Renal cortical epithelial cell (primary cell): ENCODE measurements at regions not wholly inside any gene's neighbourhood (a gene's known extent, or its start where the extent isn't known, plus 50 kb on each side); places are given as distances from the start of the nearest gene placed in this dataset.

Experiments used
- DNase-seq: peaks from one replicate; pipeline ENCODE4 v3.0.0-alpha.2; 2011; ENCODE audit warnings: low read depth

DNA sequence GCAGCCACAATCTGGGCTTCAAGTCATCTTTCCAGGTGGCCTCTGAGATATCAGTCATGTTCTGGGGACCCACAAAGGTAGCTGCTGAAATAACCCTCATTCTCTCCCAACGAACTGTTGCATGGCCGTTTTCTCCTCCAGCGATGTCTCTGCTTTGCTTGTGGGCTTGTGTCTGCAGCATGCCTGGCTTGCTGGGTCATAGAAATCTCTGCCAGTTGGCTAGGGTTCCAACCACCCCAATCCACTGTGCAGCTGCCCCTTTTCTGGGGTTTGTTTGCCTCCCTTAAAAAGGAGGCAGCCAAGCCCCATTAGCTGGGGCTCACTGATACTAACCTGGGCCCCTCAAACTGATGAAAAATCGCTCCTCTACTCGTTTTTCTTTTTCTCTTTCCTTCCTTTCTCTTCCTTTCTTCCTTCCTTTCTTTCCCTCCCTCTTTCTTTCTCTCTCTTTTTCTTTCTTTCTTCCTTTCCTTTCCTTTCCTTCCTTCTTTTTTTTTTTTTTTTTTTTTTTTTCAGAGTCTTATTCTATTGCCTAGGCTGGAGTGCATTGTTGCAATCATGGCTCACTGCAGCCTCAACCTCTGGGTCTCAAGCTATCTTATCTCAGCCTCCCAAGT is 680.0 kb downstream of the EPHA4 start:
- no peak for DNase-seq

DNA sequence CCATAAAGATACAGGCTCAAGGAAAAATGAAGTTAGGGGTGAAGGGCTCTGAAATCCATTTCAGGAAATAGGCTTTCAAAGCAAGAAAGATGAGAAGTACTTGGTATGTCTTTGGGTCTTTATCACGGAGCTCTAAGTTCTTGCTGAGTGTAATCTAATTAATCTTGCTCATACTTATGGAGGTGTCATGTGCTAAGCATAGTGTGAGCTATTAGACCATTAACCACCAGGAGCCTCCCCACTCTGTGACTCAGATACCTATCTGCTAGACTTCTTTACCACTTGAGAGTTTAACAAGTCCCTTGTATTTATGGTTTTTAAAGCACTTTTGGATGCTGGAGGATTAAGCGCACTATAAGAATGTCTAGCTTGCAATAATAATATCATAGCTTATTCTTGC is 678.7 kb downstream of the EPHA4 start:
- peak; percentile 39 for DNase-seq

DNA sequence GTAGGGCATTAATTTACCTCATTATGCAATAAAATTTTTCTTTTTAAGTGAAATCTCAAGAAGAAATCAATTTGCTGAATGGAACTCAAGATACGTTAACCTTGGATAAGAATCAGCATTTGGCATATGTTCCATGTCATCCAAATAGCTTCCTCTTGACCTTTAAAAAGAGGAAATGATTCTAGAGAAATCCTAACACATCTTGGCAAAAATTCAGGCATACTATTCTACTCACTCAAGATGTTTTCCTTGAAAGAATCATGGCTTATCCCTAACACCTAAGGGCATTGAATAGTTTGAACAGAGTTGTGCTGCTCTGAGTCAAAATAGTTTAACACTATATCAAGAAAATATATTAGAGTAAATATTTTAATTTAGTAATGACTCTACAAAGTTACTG is 678.0 kb downstream of the EPHA4 start:
- no peak for DNase-seq

DNA sequence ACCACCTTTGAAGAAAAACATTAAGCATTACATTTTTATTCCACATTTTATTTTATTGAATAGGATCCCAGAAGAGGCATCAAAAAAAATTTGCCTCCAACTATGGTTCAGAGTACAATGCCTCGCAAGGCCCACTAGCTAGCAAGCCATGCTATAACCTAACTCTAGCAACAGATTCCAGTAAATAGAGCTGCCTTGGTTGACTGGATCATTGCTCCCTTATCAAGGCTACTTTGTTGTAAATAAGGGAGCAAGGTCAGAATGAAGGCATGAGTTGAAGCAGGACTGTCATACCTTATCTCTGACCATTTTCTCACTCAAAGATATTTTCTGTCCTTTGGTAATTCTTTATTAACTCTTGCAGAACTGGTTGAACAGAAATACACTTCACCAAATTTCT is 672.6 kb downstream of the EPHA4 start:
- no peak for DNase-seq

DNA sequence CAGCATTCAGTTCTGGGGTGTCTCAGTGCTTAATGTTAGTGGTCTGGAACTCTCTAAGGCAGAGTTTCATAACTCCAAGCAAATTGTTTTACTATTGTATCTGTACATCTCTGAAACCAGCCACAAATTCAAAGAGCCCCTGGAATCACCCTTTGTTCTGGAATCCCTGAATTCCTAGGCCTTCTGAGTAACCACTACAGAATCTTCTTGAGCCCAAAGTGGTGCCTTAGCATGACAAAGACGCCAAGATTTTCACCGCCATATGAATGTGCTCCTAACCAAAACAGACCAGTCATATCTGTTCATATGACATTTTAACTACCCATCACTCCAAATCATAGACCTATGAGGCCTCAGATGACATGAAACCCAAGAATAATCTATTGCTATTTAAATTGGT is 668.1 kb downstream of the EPHA4 start:
- DNase-seq: no peak

DNA sequence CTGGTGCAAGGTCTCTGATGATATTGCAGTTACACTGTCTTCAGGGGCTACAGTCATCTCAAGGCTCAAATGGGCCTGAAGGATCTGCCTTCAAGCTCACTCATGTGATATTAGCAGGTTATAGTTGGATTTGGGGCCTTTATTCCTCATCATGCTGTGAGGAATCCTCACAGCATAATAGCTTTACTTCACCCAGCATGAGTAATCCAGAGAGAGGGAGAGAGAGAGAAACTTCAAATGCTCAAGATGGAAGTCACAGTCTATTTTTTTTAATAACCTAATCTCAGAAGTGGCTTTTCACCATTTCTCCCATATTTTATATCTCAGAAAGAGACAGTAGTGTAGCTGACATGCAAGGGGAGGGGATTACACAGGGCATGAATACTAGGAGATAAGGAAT is 658.7 kb downstream of the EPHA4 start:
- DNase-seq: peak; percentile 2

DNA sequence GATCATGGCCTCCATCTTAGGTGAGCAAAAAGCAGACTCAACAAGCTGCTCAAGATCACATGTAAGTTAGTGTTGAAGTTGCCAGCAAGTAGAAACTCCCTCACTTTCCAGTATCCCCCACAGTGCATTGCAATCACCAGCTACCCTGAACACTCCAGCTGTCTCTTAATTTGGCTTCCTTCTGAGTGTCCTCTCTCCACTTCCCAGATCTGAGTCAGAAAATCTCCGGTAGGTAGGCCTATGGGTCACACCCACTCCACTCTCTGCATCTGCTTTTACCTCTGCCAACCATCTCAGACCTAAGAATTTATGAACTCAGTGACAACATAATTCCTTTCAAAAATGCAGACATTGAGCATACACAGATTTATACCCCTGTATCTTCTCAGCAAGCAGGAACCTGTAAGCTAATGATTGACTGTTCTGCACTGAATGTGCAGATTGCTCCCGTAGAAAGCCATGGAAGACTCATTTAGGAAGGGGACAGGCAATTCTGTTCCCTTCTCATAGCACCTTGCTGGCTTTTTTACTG is 656.9 kb downstream of the EPHA4 start:
- DNase-seq: no peak

DNA sequence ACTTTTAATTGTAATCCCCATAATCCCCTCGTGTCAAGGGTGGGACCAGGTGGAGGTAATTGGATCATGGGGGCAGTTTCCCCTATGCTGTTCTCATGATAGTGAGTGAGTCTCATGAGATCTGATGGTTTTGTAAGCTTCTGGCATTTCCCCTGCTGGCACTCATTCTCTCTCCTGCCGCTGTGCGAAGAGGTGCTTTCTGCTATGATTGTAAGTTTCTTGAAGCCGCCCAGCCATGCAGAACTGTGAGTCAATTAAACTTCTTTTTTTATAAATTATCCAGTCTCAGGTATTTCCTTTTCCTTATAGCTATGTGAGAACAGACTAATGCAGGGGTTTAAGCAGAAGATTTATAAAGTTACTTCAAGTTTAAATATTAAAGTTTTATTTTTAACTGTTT is 655.2 kb downstream of the EPHA4 start:
- DNase-seq: peak; percentile 29

DNA sequence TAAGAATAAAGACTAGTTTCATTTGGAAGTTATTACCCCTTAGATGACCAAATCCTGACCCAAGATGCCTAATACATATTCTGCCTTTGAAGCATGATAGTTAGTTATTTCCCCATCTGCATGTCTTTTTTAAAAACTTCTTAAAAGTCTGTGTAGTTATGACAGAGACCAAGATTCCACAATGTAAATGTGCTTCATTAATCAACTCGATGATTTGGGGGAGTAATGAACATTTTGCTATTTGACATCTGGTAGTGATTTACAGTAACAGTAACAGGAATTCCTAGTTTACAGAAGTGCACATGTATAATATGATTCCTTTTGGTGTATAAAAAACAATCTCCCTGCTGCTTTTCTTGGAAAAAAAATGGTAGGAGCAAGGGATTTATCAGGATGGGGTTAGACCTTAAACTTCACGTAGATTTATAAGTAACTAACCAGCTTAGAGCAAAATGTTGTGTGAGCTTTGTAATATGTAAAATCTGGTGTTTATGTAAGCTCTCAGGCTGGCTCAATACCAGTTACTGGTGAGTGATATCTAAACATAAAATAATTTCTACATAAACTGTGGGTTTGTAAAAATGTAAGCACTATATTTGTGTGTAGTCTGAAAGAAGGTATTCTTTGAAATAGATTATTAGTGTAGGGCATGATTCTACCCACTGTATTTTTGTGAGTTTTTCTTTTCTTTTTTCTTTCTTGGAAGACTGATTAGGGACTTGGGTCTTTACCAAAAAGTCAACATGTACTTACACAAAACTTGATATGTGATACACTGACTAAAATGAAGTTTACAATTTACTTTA is 641.6 kb downstream of the EPHA4 start:
- DNase-seq: no peak

DNA sequence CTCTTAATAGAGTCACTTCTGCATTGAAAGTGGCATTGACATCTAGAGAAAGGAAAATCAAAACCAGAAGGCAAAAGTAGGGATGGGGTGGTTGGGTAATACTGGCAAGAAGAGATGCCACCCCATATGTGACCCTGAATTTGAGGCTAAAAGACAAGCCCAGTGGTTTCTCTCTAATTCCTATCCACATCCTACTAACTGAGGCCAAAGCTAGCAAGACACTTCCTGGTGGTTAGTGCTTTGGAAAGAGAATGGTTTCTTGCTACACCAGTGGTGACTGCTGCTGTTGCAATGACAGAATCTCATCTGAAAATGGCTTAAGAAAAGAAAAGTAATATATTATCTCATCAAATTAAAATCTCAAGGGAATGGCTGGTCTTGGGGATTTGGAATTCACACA is 640.6 kb downstream of the EPHA4 start:
- no peak for DNase-seq

DNA sequence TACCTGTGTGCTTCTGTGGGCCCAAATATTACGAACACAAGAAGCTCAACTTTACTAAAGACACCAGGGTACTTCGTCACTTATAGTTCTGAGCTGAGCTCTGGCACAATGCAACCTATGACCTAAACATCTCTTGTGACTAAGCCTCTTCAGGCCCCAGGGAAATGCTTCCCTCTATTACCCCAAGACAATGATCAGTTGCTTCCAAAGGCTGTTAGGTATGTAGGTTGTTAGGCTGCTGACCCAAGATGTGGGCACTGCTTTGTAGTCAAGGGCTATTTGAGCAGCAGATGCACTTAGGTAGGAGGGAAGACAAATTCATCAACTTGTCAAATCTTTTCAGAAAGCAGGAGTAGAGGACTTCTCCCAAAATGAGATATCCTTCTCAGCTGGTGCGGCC is 640.1 kb downstream of the EPHA4 start:
- DNase-seq: peak; percentile 9

DNA sequence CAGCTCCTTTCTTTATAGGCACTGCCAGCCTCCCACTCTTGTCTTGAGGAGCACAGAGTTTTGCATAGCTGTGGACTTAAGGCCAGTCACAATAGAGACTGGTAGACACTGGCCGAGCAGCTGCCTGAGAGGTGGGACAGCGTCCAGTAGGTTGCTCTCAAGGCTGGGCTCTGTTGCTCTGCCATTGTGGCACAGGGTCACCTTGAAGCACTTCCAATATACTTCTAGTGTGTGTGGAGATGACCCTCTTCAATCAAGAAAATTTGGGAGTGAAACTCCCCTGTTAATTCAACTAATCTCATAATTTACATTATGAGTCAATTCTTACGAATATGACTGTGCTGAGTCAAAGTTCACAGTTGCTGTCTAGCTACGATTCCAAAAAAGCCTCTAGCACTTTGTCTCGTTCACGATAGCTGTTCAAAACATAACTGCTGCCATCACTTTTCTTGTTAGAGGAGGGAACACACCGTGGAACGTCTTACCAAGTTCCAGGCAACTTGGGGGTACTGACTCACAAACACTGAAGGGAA is 636.2 kb downstream of the EPHA4 start:
- DNase-seq: no peak

DNA sequence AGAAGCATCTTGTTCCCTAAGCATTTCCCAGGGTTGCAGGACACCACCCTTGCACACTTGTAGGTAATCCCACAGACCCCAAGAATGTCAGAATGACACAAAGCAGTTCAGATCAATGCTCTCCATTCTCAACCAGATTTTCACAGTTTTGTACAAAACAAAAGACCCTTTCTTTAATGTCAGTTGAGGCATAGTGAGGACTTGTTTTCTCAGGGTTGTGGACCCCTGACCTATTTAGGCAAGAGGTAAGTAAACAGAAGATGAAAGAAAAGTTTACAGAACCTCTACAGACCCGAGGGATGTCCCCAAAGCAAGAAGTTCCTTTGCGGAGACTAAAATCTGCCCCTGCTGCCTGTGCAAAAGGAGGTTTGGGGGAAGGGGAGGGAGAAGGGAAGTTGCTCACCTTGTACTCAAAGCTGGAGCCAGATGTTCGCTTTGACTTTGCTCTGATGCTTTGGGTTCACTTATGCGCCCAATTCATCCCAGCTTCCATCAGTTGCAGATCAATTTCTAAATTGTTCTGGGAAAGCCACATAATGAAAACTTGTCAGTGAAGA is 635.4 kb downstream of the EPHA4 start:
- DNase-seq: no peak

DNA sequence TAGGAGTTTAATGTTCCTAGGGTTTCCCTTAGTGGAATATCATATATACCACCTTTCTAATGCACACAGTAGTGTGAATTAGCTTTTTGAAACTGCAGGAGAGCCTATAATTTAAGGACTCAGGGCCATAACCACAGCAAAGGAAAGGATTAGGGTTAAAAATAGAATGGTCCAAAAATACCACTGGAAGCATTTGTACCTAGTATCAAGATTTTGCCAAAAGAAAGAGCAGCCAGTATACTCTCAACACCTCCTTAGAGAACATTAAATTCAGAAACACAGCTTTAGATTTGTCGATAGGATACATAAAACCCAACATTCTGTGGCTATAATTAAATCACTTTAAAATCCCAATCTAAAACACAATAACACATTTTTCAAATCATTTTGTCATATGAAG is 634.9 kb downstream of the EPHA4 start:
- no peak for DNase-seq

DNA sequence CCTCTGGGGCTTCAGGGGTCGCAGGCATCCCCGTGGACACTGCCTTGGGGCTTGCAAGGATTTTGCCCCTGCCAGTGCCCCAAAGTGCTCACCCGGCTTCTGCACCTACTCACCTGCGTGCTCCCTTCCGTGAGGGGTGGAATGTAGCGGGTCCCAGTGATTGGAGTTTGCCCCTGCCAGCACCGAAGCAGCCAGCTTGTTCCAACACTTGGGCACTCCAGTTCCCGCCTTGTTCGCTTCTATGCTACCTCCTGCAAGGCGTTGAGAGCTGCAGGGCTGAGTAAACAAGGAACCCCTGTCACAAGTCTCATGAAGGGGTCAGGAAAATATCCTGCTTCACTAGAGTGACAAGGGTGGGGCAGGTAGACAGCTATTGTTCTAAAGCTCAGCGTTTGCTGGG is 631.5 kb downstream of the EPHA4 start:
- DNase-seq: no peak

DNA sequence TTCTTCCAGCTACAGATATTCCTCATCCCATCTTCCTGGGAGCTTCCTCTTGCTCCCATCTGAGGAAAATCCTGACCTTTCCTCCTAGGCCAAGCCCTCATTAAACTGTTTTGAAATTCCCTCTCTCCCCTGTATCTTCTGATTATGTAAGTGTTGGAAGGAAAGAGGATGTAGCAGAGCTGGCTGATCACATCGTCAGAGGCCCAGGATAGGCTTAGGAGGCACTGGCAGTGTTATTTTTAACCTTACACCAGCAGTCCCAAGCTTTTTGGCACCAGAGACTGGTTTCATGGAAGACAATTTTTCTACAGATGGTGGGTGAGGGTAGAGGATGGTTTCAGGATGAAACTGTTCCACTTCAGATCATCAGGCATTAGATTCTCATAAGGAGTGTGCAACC is 630.4 kb downstream of the EPHA4 start:
- DNase-seq: no peak

DNA sequence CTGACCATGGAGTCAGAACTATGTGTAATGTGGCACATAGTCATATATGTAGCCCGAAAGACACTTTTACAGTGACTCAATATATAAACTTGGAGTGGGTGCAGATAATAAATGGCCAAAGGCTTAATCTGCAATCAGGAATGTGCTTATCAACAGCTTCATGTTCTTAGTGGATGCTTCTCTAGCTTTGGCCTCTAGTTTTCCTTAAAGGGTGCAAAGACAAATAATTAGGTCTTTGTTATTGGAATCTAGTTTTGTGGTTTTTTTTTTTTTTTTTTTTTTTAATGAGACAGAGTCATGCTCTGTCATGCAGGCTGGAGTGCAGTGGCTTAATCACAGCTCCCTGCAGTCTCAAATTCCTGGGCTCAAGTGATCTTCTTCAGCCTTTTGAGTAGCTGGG is 625.6 kb downstream of the EPHA4 start:
- DNase-seq: no peak

DNA sequence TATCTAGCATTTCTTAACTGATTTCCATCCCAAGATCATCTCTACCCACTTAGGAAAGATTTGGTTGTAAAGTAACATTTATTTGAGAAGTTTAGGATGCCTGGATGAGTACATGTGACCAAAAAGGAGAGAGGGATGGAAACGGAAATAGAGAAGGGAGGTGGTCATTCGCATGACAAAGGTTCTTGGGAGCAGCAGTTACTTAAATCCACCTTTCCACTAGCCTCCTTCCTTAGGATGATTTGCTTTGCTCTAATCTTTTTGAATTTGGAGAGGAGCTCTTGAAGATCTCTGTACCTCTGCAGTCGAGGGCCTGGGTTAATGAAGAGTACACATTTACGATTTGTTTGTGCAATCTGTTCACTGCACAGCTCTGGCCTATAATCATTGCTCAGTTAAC is 623.5 kb downstream of the EPHA4 start:
- DNase-seq: no peak

DNA sequence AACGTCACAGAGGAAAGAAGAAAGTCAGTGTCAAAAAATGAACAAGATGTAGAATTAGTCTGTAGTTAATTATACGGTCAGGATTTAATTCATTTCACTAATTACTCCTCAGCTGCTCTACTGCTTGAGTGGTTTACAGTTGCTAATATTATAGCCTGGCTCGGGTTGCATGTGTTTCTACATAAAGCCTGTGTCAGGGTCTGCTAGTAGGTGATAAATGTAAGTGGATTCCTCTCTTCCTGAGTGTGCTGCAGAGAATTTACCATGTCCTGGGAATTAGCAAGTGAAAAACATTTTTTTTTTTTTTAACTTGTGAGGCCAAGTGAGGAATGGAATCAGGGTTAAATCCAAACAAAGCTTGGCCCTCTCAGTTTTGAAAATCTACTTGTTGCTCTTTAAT is 622.6 kb downstream of the EPHA4 start:
- DNase-seq: no peak

DNA sequence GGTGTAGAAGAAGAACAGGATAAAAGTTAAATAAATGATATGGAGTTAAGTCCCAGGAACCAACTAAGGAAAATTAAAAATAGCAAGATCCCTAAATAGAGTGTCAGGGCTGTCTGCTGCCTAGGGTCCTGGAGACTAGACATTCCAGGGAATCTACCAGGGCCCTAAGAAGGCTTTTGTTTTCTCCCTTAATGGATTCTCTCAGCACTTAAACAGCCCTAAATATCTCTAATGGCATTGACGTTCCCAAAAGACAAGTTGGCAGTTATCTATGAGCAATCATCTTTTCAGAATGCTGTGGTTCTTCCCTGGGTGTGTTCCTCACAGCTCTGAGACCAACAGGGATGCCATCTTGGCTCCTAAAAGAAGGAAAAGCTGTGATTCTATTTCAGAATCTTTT is 616.3 kb downstream of the EPHA4 start:
- DNase-seq: no peak

DNA sequence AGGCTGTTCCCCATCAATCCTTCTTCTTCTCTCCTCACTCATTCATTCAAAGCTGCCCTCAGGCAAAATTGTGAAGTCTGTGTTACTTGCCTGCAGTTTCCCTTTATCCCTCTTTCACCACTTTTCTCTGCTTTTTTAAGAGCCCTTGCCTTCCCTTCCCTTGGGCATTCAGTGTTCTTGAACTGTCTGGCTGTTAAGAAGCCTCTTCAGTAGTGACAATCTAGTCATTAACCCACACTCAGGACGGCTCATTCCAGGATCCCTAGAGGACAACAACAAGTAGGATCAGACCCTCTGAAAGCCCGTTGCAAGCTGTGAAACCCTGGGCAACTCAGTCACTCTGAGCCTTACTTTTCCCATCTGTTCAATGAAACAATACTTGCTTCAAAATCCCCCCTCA is 615.7 kb downstream of the EPHA4 start:
- DNase-seq: no peak

DNA sequence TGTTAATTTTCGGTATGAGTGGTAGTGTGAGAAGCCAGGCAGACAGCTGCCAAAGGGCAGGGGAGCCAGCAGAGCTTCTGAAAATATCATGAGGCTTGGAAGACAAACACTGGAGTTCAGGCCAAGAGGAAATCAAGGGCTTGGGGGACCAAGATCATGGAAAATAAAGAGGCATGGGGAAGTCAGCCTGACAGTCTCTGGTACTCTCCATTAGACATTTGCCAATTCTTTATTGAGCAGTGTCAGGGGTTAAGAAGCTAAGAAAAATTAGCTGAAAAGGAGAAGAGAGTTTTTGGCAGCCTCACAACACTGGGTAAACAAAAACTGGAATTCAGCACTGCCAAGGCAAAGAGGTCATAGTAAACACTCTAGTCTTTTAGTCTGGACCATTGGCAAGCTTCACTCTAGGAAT is 612.7 kb downstream of the EPHA4 start:
- DNase-seq: no peak
